22Rv1 (cell line): ENCODE measurements at regions not wholly inside any gene's neighbourhood (a gene's known extent, or its start where the extent isn't known, plus 50 kb on each side); places are given as distances from the start of the nearest gene placed in this dataset.

Source experiments
- CTCF ChIP-seq: fragments of 450-650 bp; IDR thresholded peaks from 2 replicates; pipeline ENCODE4 v1.5.1; 2017; ENCODE audit warnings: mild to moderate bottlenecking
- ZFX ChIP-seq: fragments of 450-650 bp; IDR thresholded peaks from 2 replicates; pipeline ENCODE4 v1.6.1; 2017; ENCODE audit warnings: antibody characterized with exemption, borderline replicate concordance

GRCh38 chr5:39742916-39743315, 318.1 kb upstream of the DAB2 start:
- no peak for TF ChIP-seq CTCF
- TF ChIP-seq ZFX: no peak
